ENCODE measurements at regions not wholly inside any gene's neighbourhood (a gene's known extent, or its start where the extent isn't known, plus 50 kb on each side); places are given as distances from the start of the nearest gene placed in this dataset.

- DNase-seq, result no peak
Observed at GRCh38 chr10:57776688-57777432, 490.8 kb downstream of the IPMK start.

GRCh38 chr10:57775250-57775649 lies 492.4 kb downstream of the IPMK start:
- no peak for DNase-seq

GRCh38 chr10:57769298-57769697 lies 498.4 kb downstream of the IPMK start:
- DNase-seq, result no peak

GRCh38 chr10:57759777-57760176 lies 507.9 kb downstream of the IPMK start:
- DNase-seq, result no peak

GRCh38 chr10:57754803-57755202 lies 512.9 kb downstream of the IPMK start:
- DNase-seq, result no peak

GRCh38 chr10:57743711-57744110 lies 524.0 kb downstream of the IPMK start:
- DNase-seq, result no peak

GRCh38 chr10:57741751-57742150 lies 525.9 kb downstream of the IPMK start:
- DNase-seq, result no peak

- DNase-seq, result no peak
Observed at GRCh38 chr10:57723305-57723704, 544.4 kb downstream of the IPMK start.

GRCh38 chr10:57716884-57717283 lies 550.8 kb downstream of the IPMK start:
- DNase-seq, result no peak

- no peak for DNase-seq
Observed at GRCh38 chr10:57715233-57715632, 552.5 kb downstream of the IPMK start.

- no peak for DNase-seq
Observed at GRCh38 chr10:57707300-57707658, 560.4 kb downstream of the IPMK start.

- no peak for DNase-seq
Observed at GRCh38 chr10:57706576-57707299, 561.0 kb downstream of the IPMK start.

GRCh38 chr10:57706016-57706415 lies 561.7 kb downstream of the IPMK start:
- DNase-seq, result no peak

- DNase-seq, result no peak
Observed at GRCh38 chr10:57699944-57700343, 567.8 kb downstream of the IPMK start.

GRCh38 chr10:57696641-57697040 lies 571.1 kb downstream of the IPMK start:
- no peak for DNase-seq

- DNase-seq, result no peak
Observed at GRCh38 chr10:57694956-57695608, 572.6 kb downstream of the IPMK start.

GRCh38 chr10:57692255-57692980 lies 575.3 kb downstream of the IPMK start:
- no peak for DNase-seq

GRCh38 chr10:57689596-57690297 lies 577.9 kb downstream of the IPMK start:
- no peak for DNase-seq

GRCh38 chr10:57679916-57680315 lies 587.8 kb downstream of the IPMK start:
- no peak for DNase-seq

- DNase-seq, result no peak
Observed at GRCh38 chr10:57675125-57675524, 592.6 kb downstream of the IPMK start.

- no peak for DNase-seq
Observed at GRCh38 chr10:57673446-57673960, 594.2 kb downstream of the IPMK start.

GRCh38 chr10:57664815-57665214 lies 602.9 kb downstream of the IPMK start:
- DNase-seq, result no peak

GRCh38 chr10:57663401-57663800 lies 604.3 kb downstream of the IPMK start:
- DNase-seq, result no peak
